PC-9 (cell line): ENCODE measurements at regions not wholly inside any gene's neighbourhood (a gene's known extent, or its start where the extent isn't known, plus 50 kb on each side); places are given as distances from the start of the nearest gene placed in this dataset.

Experiments used
- BruUV-seq: library from RNA; stranded (reverse); fragments of 400-500 nt; replicated peaks from 2 replicates; lab custom pipeline; 2021; lab: Mats Ljungman, UMichigan
- CTCF ChIA-PET: fragments of 300-600 bp; sonication (Branson Sonifier 250); formaldehyde crosslinking; loops from one replicate; lab custom pipeline; 2022; ENCODE audit warnings: antibody characterized with exemption; lab: Charles Lee
- POLR2A ChIA-PET: fragments of 300-600 bp; sonication (Branson Sonifier 250); formaldehyde crosslinking; loops from one replicate; lab custom pipeline; 2022; ENCODE audit warnings: antibody characterized with exemption; ENCODE audit not compliant: unreplicated experiment; lab: Charles Lee
- DNase-seq, 2 experiments: peaks; one replicate each; pipeline versions ENCODE4 v3.0.0 to v3.0.0-alpha.2; 2015 to 2022; ENCODE audit warnings: mixed read lengths in 1 of 2
- H2AFZ ChIP-seq: fragments of 200-600 bp; sonication (generic); 2 replicates; pipeline ENCODE4 v1.8.1; 2017; ENCODE audit warnings: antibody characterized with exemption
- H3F3A ChIP-seq: fragments of 200-600 bp; sonication (generic); 2 replicates; pipeline ENCODE4 v1.8.1; 2017; ENCODE audit warnings: antibody characterized with exemption, mild to moderate bottlenecking, low read depth; ENCODE audit not compliant: insufficient read depth
- H3K27ac ChIP-seq: fragments of 200-600 bp; sonication (generic); 2 replicates; pipeline ENCODE4 v1.6.1; 2016; ENCODE audit warnings: mixed run types
- H3K27me3 ChIP-seq: fragments of 200-600 bp; sonication (generic); 2 replicates; pipeline ENCODE4 v1.6.1; 2016; ENCODE audit warnings: low read depth, mixed run types; ENCODE audit not compliant: insufficient read depth
- H3K36me3 ChIP-seq: fragments of 200-600 bp; sonication (generic); 2 replicates; pipeline ENCODE4 v1.6.1; 2016; ENCODE audit warnings: low read depth, mixed run types
- H3K4me1 ChIP-seq: fragments of 200-600 bp; sonication (generic); replicated peaks from 2 replicates; pipeline ENCODE4 v1.6.1; 2016; ENCODE audit warnings: mixed run types; ENCODE audit not compliant: insufficient read depth
- H3K4me2 ChIP-seq: fragments of 200-600 bp; sonication (generic); 2 replicates; pipeline ENCODE4 v1.6.1; 2017; ENCODE audit warnings: mixed run types
- H3K4me3 ChIP-seq: fragments of 200-600 bp; sonication (generic); 2 replicates; pipeline ENCODE4 v1.6.1; 2016; ENCODE audit warnings: mixed run types
- H3K79me2 ChIP-seq: fragments of 200-600 bp; sonication (generic); 2 replicates; pipeline ENCODE4 v1.6.1; 2017; ENCODE audit warnings: low read depth, mixed run types
- H3K9me2 ChIP-seq: fragments of 200-600 bp; sonication (generic); 2 replicates; pipeline ENCODE4 v1.8.1; 2017; ENCODE audit warnings: mild to moderate bottlenecking; ENCODE audit not compliant: insufficient read depth
- H3K9me3 ChIP-seq: fragments of 200-600 bp; sonication (generic); 2 replicates; pipeline ENCODE4 v1.8.1; 2016; ENCODE audit warnings: low read depth; ENCODE audit not compliant: insufficient read depth
- H4K20me1 ChIP-seq: fragments of 200-600 bp; sonication (generic); 2 replicates; pipeline ENCODE4 v1.8.1; 2017; ENCODE audit not compliant: insufficient read depth
- CTCF ChIP-seq: fragments of 200-600 bp; sonication (generic); conservative IDR thresholded peaks from 2 replicates; pipeline ENCODE4 v1.6.1; 2017; ENCODE audit warnings: mixed run types, antibody characterized with exemption, mild to moderate bottlenecking, moderate library complexity
- EZH2 ChIP-seq: fragments of 200-600 bp; sonication (generic); IDR thresholded peaks from 2 replicates; pipeline ENCODE4 v1.8.0; 2017; ENCODE audit warnings: antibody characterized with exemption, low read depth
- intact Hi-C: fragments of 100-400 bp; cut with micrococcal nuclease; formaldehyde crosslinking; loops from one replicate; pipeline ENCODE4 v1.10.0; 2022; ENCODE audit not compliant: unreplicated experiment

DNA sequence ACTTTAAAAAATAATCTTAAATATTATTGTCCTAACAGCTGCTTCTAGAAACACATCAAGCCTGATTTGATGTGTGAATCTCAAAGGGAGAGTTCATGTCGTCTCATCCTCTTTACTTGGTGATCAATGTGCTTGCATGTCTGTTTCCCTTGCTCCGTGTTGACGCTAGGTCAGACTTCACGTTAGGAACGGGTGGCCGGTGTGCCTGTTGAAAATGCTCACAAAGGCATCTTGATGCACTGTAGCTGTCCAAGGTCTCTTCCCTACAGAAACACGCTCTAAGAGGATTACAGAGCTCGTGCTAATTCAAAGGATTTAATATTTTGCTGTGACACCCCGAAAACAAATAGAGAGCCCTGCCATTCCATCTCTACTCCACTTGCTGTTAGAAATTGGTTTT, 84.6 kb downstream of the ID4 start:
- Histone ChIP-seq H3K27me3 (peaks cover 4% of the 10 kb centered on the region; the same call in 1 of the 2 replicates), H3K4me3 (no peak overlapping the region), H3K36me3 (no peaks in the 10 kb centered on the region), H4K20me1 (no peaks in the 10 kb centered on the region), H3K4me2 (no peak overlapping the region), H3K9me2 (no peaks in the 10 kb centered on the region), H3K79me2 (no peaks in the 10 kb centered on the region), H3K4me1 (no peaks in the 10 kb centered on the region), H3K9me3 (no peaks in the 10 kb centered on the region), H3F3A (no peaks in the 10 kb centered on the region), H3K27ac (no peak overlapping the region), H2AFZ (no peak overlapping the region)
- POLR2A ChIA-PET: no interaction called here
- CTCF ChIA-PET: no interaction called here
- intact Hi-C loops: no loop called here
- no peak for DNase-seq
- TF ChIP-seq CTCF (no peak), EZH2 (no peak)
- BruUV-seq: no TSS peak

GRCh38 chr6:19925533-19925932, 88.4 kb downstream of the ID4 start:
- no peak for TF ChIP-seq EZH2
- no peak for TF ChIP-seq CTCF
- no peaks in the 10 kb centered on the region for H3F3A ChIP-seq
- no peaks in the 10 kb centered on the region for H3K9me3 ChIP-seq
- intact Hi-C loops: no loop called here
- no peaks in the 10 kb centered on the region for H3K4me1 ChIP-seq
- no peaks in the 10 kb centered on the region; the same call in 1 of the 2 replicates for H3K9me2 ChIP-seq
- no peaks in the 10 kb centered on the region for H3K36me3 ChIP-seq
- H3K4me3 ChIP-seq: no peak overlapping the region
- DNase-seq: no peak
- no peaks in the 10 kb centered on the region for H3K79me2 ChIP-seq
- H4K20me1 ChIP-seq: no peaks in the 10 kb centered on the region
- BruUV-seq: no TSS peak
- peaks cover 10% of the 10 kb centered on the region; the same call in 1 of the 2 replicates for H3K27me3 ChIP-seq
- POLR2A ChIA-PET: no interaction called here
- H3K27ac ChIP-seq: no peak overlapping the region
- H3K4me2 ChIP-seq: no peak overlapping the region
- CTCF ChIA-PET: no interaction called here
- no peak overlapping the region for H2AFZ ChIP-seq

DNA sequence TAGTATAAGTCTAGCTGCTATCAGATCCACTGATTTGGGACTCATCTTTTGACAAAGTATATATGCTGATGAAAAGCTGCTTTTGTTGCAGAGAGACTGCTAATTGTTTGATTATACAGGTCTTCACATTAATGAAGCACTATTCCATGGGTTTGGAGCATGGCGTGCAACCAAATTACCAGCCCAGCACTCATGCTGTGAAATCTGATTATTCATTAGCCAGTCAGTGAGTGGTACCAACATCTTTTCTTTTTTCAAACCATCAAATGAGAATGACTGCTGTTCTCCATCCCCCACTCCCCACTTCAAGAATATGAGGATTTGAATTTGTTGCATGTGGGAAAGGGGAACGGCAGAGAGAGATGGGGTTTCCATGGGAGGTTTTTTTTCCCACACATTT, 91.3 kb downstream of the ID4 start:
- intact Hi-C loops: no loop called here
- no peak overlapping the region for H2AFZ ChIP-seq
- H3K79me2 ChIP-seq: no peaks in the 10 kb centered on the region
- no peak overlapping the region for H3K4me2 ChIP-seq
- H3K4me1 ChIP-seq: no peaks in the 10 kb centered on the region
- no peaks in the 10 kb centered on the region; the same call in 1 of the 2 replicates for H3K9me2 ChIP-seq
- H3K9me3 ChIP-seq: no peaks in the 10 kb centered on the region
- POLR2A ChIA-PET: no interaction called here
- H3F3A ChIP-seq: no peaks in the 10 kb centered on the region
- no peak overlapping the region for H3K4me3 ChIP-seq
- H4K20me1 ChIP-seq: no peaks in the 10 kb centered on the region
- no peak overlapping the region for H3K27ac ChIP-seq
- CTCF ChIA-PET: no interaction called here
- TF ChIP-seq EZH2: no peak
- TF ChIP-seq CTCF: no peak
- no peak for DNase-seq
- H3K36me3 ChIP-seq: no peaks in the 10 kb centered on the region
- H3K27me3 ChIP-seq: peaks cover 6% of the 10 kb centered on the region; the same call in 1 of the 2 replicates
- no TSS peak for BruUV-seq
